MM.1S (cell line): ENCODE measurements at regions not wholly inside any gene's neighbourhood (a gene's known extent, or its start where the extent isn't known, plus 50 kb on each side); places are given as distances from the start of the nearest gene placed in this dataset.

Experiments used
- DNase-seq: peaks from one replicate; pipeline ENCODE4 v3.0.0-alpha.2; 2015
- H2AFZ ChIP-seq: fragments of 300-600 bp; sonication (generic); 2 replicates; pipeline ENCODE4 v1.6.0; 2016; ENCODE audit warnings: antibody characterized with exemption, low read length
- H3F3A ChIP-seq: fragments of 300-600 bp; sonication (generic); 2 replicates; pipeline ENCODE4 v1.6.1; 2016; ENCODE audit warnings: mild to moderate bottlenecking, antibody characterized with exemption, low read length, moderate library complexity, mixed read lengths; ENCODE audit not compliant: insufficient read depth
- H3K27ac ChIP-seq: fragments of 300-600 bp; sonication (generic); 2 replicates; pipeline ENCODE4 v1.5.1; 2016; ENCODE audit warnings: mild to moderate bottlenecking, low read length
- H3K27me3 ChIP-seq: fragments of 300-600 bp; sonication (generic); replicated peaks from 2 replicates; pipeline ENCODE4 v1.6.0; 2016; ENCODE audit warnings: low read length; ENCODE audit not compliant: insufficient read depth
- H3K36me3 ChIP-seq: fragments of 300-600 bp; sonication (generic); replicated peaks from 2 replicates; pipeline ENCODE4 v1.6.1; 2016; ENCODE audit warnings: mild to moderate bottlenecking, low read length, mixed read lengths; ENCODE audit not compliant: insufficient read depth
- H3K4me1 ChIP-seq: fragments of 300-600 bp; sonication (generic); 2 replicates; pipeline ENCODE4 v1.6.1; 2016; ENCODE audit warnings: low read length, mixed read lengths
- H3K4me2 ChIP-seq: fragments of 300-600 bp; sonication (generic); 2 replicates; pipeline ENCODE4 v1.6.0; 2016; ENCODE audit warnings: low read depth, low read length
- H3K4me3 ChIP-seq: fragments of 300-600 bp; sonication (generic); 2 replicates; pipeline ENCODE4 v1.5.1; 2016; ENCODE audit warnings: low read length, mixed read lengths
- H3K79me2 ChIP-seq: fragments of 300-600 bp; sonication (generic); 2 replicates; pipeline ENCODE4 v1.6.1; 2016; ENCODE audit warnings: mixed run types, low read length, mixed read lengths
- H3K9ac ChIP-seq: fragments of 300-600 bp; sonication (generic); 2 replicates; pipeline ENCODE4 v1.6.1; 2016; ENCODE audit warnings: low read length, mixed read lengths
- H3K9me2 ChIP-seq: fragments of 300-600 bp; sonication (generic); replicated peaks from 2 replicates; pipeline ENCODE4 v1.6.1; 2016; ENCODE audit warnings: mild to moderate bottlenecking, low read length, mixed read lengths; ENCODE audit not compliant: insufficient read depth
- H3K9me3 ChIP-seq: fragments of 300-600 bp; sonication (generic); replicated peaks from 2 replicates; pipeline ENCODE4 v1.6.1; 2016; ENCODE audit warnings: mild to moderate bottlenecking, low read length, mixed read lengths; ENCODE audit not compliant: insufficient read depth
- H4K20me1 ChIP-seq: fragments of 300-600 bp; sonication (generic); 2 replicates; pipeline ENCODE4 v1.6.1; 2016; ENCODE audit warnings: mild to moderate bottlenecking, low read length, moderate library complexity, mixed read lengths; ENCODE audit not compliant: insufficient read depth
- CTCF ChIP-seq: fragments of 300-600 bp; sonication (generic); IDR thresholded peaks from 2 replicates; pipeline ENCODE4 v1.5.1; 2016; ENCODE audit warnings: antibody characterized with exemption, low read length, mixed read lengths
- EZH2 ChIP-seq: fragments of 300-600 bp; sonication (generic); optimal IDR thresholded peaks from 2 replicates; pipeline ENCODE3; 2017; ENCODE audit warnings: low read depth, mild to moderate bottlenecking, antibody characterized with exemption, low read length, mixed read lengths
- EZH2phosphoT487 ChIP-seq: fragments of 300-600 bp; sonication (generic); IDR thresholded peaks from 2 replicates; pipeline ENCODE4 v1.6.1; 2018; ENCODE audit warnings: antibody characterized with exemption, low read length

- Histone ChIP-seq H4K20me1 (no peaks in the 10 kb centered on the region), H3K79me2 (no peaks in the 10 kb centered on the region), H3K9me3 (no peaks in the 10 kb centered on the region), H3K4me2 (no peak overlapping the region), H3K9me2 (no peaks in the 10 kb centered on the region), H3K27me3 (no peaks in the 10 kb centered on the region), H3K4me1 (no peaks in the 10 kb centered on the region), H3K9ac (no peak overlapping the region), H3K36me3 (no peaks in the 10 kb centered on the region), H2AFZ (no peak overlapping the region), H3F3A (no peaks in the 10 kb centered on the region), H3K4me3 (no peak overlapping the region), H3K27ac (no peak overlapping the region)
- no peak for DNase-seq
- no peak for TF ChIP-seq EZH2
- TF ChIP-seq EZH2phosphoT487, result no peak
- TF ChIP-seq CTCF, result no peak
These were observed 328.6 kb downstream of the PIK3R1 start for GRCh38 chr5:68544091-68544647.

GRCh38 chr5:68544648-68545552, 329.3 kb downstream of the PIK3R1 start:
- Histone ChIP-seq H3K27ac (no peak overlapping the region), H3K27me3 (no peaks in the 10 kb centered on the region), H3F3A (no peaks in the 10 kb centered on the region), H3K36me3 (no peaks in the 10 kb centered on the region), H3K4me3 (no peak overlapping the region), H3K4me2 (no peak overlapping the region), H3K79me2 (no peaks in the 10 kb centered on the region), H3K9me3 (no peaks in the 10 kb centered on the region), H3K9me2 (no peaks in the 10 kb centered on the region), H2AFZ (no peak overlapping the region), H3K4me1 (no peaks in the 10 kb centered on the region), H3K9ac (no peak overlapping the region), H4K20me1 (no peaks in the 10 kb centered on the region)
- TF ChIP-seq CTCF, result no peak
- no peak for TF ChIP-seq EZH2phosphoT487
- no peak for TF ChIP-seq EZH2
- DNase-seq, result no peak

GRCh38 chr5:68545636-68546295, 330.2 kb downstream of the PIK3R1 start:
- Histone ChIP-seq H3K4me1 (no peaks in the 10 kb centered on the region), H3K36me3 (no peaks in the 10 kb centered on the region), H2AFZ (no peak overlapping the region), H3K9me3 (no peaks in the 10 kb centered on the region), H3K27me3 (no peaks in the 10 kb centered on the region), H3K9ac (no peak overlapping the region), H3K4me3 (no peak overlapping the region), H3K9me2 (no peaks in the 10 kb centered on the region), H3K27ac (no peak overlapping the region), H3F3A (no peaks in the 10 kb centered on the region), H4K20me1 (no peaks in the 10 kb centered on the region), H3K4me2 (no peak overlapping the region), H3K79me2 (no peaks in the 10 kb centered on the region)
- no peak for DNase-seq
- no peak for TF ChIP-seq EZH2phosphoT487
- no peak for TF ChIP-seq CTCF
- no peak for TF ChIP-seq EZH2
